ENCODE measurements at regions not wholly inside any gene's neighbourhood (a gene's known extent, or its start where the extent isn't known, plus 50 kb on each side); places are given as distances from the start of the nearest gene placed in this dataset.
"Not testable (repeated sequence)": the region's sequence is repeated elsewhere in the genome, so short reads cannot be mapped to it uniquely, and the experiment has no call there.

GRCh38 chrX:114272096-114272686 lies 311.7 kb upstream of the HTR2C start:
- no peak for DNase-seq

GRCh38 chrX:114270371-114270770 lies 313.5 kb upstream of the HTR2C start:
- DNase-seq: not testable (repeated sequence)

- peak in 2 of 3 donors; percentile 0 to 4 for DNase-seq
These were observed 315.2 kb upstream of the HTR2C start for GRCh38 chrX:114268643-114269042.

- DNase-seq: no peak
These were observed 316.7 kb upstream of the HTR2C start for GRCh38 chrX:114267142-114267541.

GRCh38 chrX:114252186-114252585 lies 331.7 kb upstream of the HTR2C start:
- no peak for DNase-seq

GRCh38 chrX:114251575-114251974 lies 332.3 kb upstream of the HTR2C start:
- DNase-seq: no peak

- DNase-seq: no peak
These were observed 362.4 kb upstream of the HTR2C start for GRCh38 chrX:114221445-114221844.

- DNase-seq: no peak
These were observed 373.0 kb upstream of the HTR2C start for GRCh38 chrX:114210879-114211278.

GRCh38 chrX:114201622-114202021 lies 382.3 kb upstream of the HTR2C start:
- DNase-seq: no peak

GRCh38 chrX:114181195-114181594 lies 402.7 kb upstream of the HTR2C start:
- DNase-seq: no peak

- DNase-seq: no peak
These were observed 405.8 kb upstream of the HTR2C start for GRCh38 chrX:114178126-114178525.

GRCh38 chrX:114167276-114167675 lies 416.6 kb upstream of the HTR2C start:
- not testable (repeated sequence) for DNase-seq

GRCh38 chrX:114166601-114167000 lies 417.3 kb upstream of the HTR2C start:
- no peak for DNase-seq

- DNase-seq: no peak
These were observed 418.3 kb upstream of the HTR2C start for GRCh38 chrX:114165537-114165936.

GRCh38 chrX:114162068-114162735 lies 421.7 kb upstream of the HTR2C start:
- no peak for DNase-seq

GRCh38 chrX:114152801-114153200 lies 431.1 kb upstream of the HTR2C start:
- no peak for DNase-seq

GRCh38 chrX:114152130-114152529 lies 431.8 kb upstream of the HTR2C start:
- peak in 1 of 3 donors; percentile 4 for DNase-seq

- peak in 1 of 3 donors; percentile 3 for DNase-seq
These were observed 449.4 kb upstream of the HTR2C start for GRCh38 chrX:114134465-114134864.

GRCh38 chrX:114127411-114128025 lies 456.4 kb upstream of the HTR2C start:
- DNase-seq: no peak

- no peak for DNase-seq
These were observed 456.9 kb upstream of the HTR2C start for GRCh38 chrX:114127005-114127404.

GRCh38 chrX:114101081-114101480 lies 482.8 kb upstream of the HTR2C start:
- DNase-seq: peak in 2 of 3 donors; percentile 3 to 14

- DNase-seq: no peak
These were observed 486.0 kb upstream of the HTR2C start for GRCh38 chrX:114097866-114098265.

GRCh38 chrX:114097427-114097826 lies 486.5 kb upstream of the HTR2C start:
- no peak for DNase-seq

- DNase-seq: no peak
These were observed 488.1 kb upstream of the HTR2C start for GRCh38 chrX:114095789-114096188.

Measured in suppressor macrophage treated with lipopolysaccharide for 1 hour (primary cell).